ENCODE measurements at regions not wholly inside any gene's neighbourhood (a gene's known extent, or its start where the extent isn't known, plus 50 kb on each side); places are given as distances from the start of the nearest gene placed in this dataset. TPM values are rescaled to one million over a fixed set of nuclear protein-coding genes. Genes with fewer than 3 reads are reported as not detected.

- Histone ChIP-seq H2BK15ac (ENCODE audit: low read length) (no peak overlapping the region), H3K4ac (ENCODE audit: low read length) (no peak overlapping the region), H2AK5ac (ENCODE audit: low read depth, low read length) (no peak overlapping the region), H3K9me3 (replicated peaks in 1 of 2; ENCODE audit: control insufficient read depth in 2 of 2, insufficient read depth in 1 of 2, low read depth in 1 of 2, low read length in 2 of 2) (no peaks in the 10 kb centered on the region), H2AFZ (ENCODE audit: low read length) (no peak overlapping the region), H3K27ac (replicated peaks; ENCODE audit: low read length) (no peak overlapping the region), H3K9ac (ENCODE audit: low read depth, low read length, poor library complexity) (no peak overlapping the region), H3K18ac (ENCODE audit: low read length) (no peak overlapping the region), H3K4me2 (ENCODE audit: insufficient read depth, low read length, poor library complexity, severe bottlenecking) (no peak overlapping the region), H3K4me1 (ENCODE audit: control insufficient read depth in 2 of 2, insufficient read depth in 1 of 2, low read depth in 1 of 2, low read length in 2 of 2) (peaks cover 0 to 4% of the 10 kb centered on the region in 2 donors), H3K14ac (ENCODE audit: low read length) (no peak overlapping the region), H3K4me3 (ENCODE audit: low read length in 2 of 2) (no peak overlapping the region), H2BK12ac (ENCODE audit: low read length) (no peak overlapping the region), H4K91ac (ENCODE audit: low read depth, low read length, poor library complexity) (no peak overlapping the region), H3K36me3 (replicated peaks in 1 of 2; ENCODE audit: control insufficient read depth in 2 of 2, insufficient read depth in 2 of 2, low read length in 2 of 2) (no peaks in the 10 kb centered on the region), H2BK120ac (ENCODE audit: low read depth, low read length) (no peak overlapping the region), H3K23ac (ENCODE audit: low read depth, low read length, poor library complexity) (no peak overlapping the region), H2BK5ac (ENCODE audit: low read length) (no peak overlapping the region), H4K8ac (ENCODE audit: low read depth, low read length) (no peak overlapping the region), H3K79me1 (ENCODE audit: low read depth, low read length) (no peaks in the 10 kb centered on the region), H3K27me3 (ENCODE audit: control insufficient read depth in 3 of 3, insufficient read depth in 3 of 3, low read depth in 1 of 3, low read length in 3 of 3) (no peaks in the 10 kb centered on the region)
- no peak for DNase-seq (ENCODE audit: low spot score)
- no CpG with 5 or more reads among the region's 4 CpGs for WGBS, 2 donors (ENCODE audit: extremely low coverage in 2 of 2, insufficient read length in 2 of 2, insufficient replicate concordance in 1 of 2)
These were observed 49.9 kb upstream of the SUCLG2 start for GRCh38 chr3:67704322-67704721.

Small RNAs in the stretch of these regions (small RNA-seq; reads per million reads assigned to genes)
- gene AC107626.1 (ENCODE audit: insufficient read depth), result not detected

All from neuronal stem cell (in vitro differentiated cells).